ENCODE measurements at regions not wholly inside any gene's neighbourhood (a gene's known extent, or its start where the extent isn't known, plus 50 kb on each side); places are given as distances from the start of the nearest gene placed in this dataset.

GRCh38 chrX:9339603-9340491 lies 125.0 kb upstream of the TBL1X start:
- DNase-seq (ENCODE audit: low read depth in 2 of 3, low spot score in 2 of 3), result no peak

- DNase-seq (ENCODE audit: low read depth in 2 of 3, low spot score in 2 of 3), result peak; percentile 34 to 63 (median 37)
Measured at GRCh38 chrX:9340598-9341290, 124.1 kb upstream of the TBL1X start.

- peak; percentile 31 to 71 (median 69) for DNase-seq (ENCODE audit: low read depth in 2 of 3, low spot score in 2 of 3)
Measured at GRCh38 chrX:9341291-9342201, 123.3 kb upstream of the TBL1X start.

- peak; percentile 22 to 71 (median 59) for DNase-seq (ENCODE audit: low read depth in 2 of 3, low spot score in 2 of 3)
Measured at GRCh38 chrX:9342561-9343051, 122.3 kb upstream of the TBL1X start.

GRCh38 chrX:9343971-9344370 lies 120.9 kb upstream of the TBL1X start:
- no peak for DNase-seq (ENCODE audit: low read depth in 2 of 3, low spot score in 2 of 3)

GRCh38 chrX:9345957-9346356 lies 118.9 kb upstream of the TBL1X start:
- no peak for DNase-seq (ENCODE audit: low read depth in 2 of 3, low spot score in 2 of 3)

- no peak for DNase-seq (ENCODE audit: low read depth in 2 of 3, low spot score in 2 of 3)
Measured at GRCh38 chrX:9349572-9350494, 115.0 kb upstream of the TBL1X start.

GRCh38 chrX:9351126-9351525 lies 113.7 kb upstream of the TBL1X start:
- no peak for DNase-seq (ENCODE audit: low read depth in 2 of 3, low spot score in 2 of 3)

GRCh38 chrX:9352243-9352642 lies 112.6 kb upstream of the TBL1X start:
- peak in 1 of 3 donors; percentile 20 for DNase-seq (ENCODE audit: low read depth in 2 of 3, low spot score in 2 of 3)

- DNase-seq (ENCODE audit: low read depth in 2 of 3, low spot score in 2 of 3), result peak in 2 of 3 donors; percentile 78 to 87
Measured at GRCh38 chrX:9352694-9353411, 112.0 kb upstream of the TBL1X start.

- DNase-seq (ENCODE audit: low read depth in 2 of 3, low spot score in 2 of 3), result no peak
Measured at GRCh38 chrX:9354918-9355317, 109.9 kb upstream of the TBL1X start.

GRCh38 chrX:9355739-9356138 lies 109.1 kb upstream of the TBL1X start:
- DNase-seq (ENCODE audit: low read depth in 2 of 3, low spot score in 2 of 3), result no peak

- DNase-seq (ENCODE audit: low read depth in 2 of 3, low spot score in 2 of 3), result no peak
Measured at GRCh38 chrX:9356846-9357245, 108.0 kb upstream of the TBL1X start.

GRCh38 chrX:9357518-9358114 lies 107.2 kb upstream of the TBL1X start:
- DNase-seq (ENCODE audit: low read depth in 2 of 3, low spot score in 2 of 3), result peak in 1 of 3 donors; percentile 18

- DNase-seq (ENCODE audit: low read depth in 2 of 3, low spot score in 2 of 3), result no peak
Measured at GRCh38 chrX:9362363-9362928, 102.4 kb upstream of the TBL1X start.

GRCh38 chrX:9367421-9367820 lies 97.4 kb upstream of the TBL1X start:
- DNase-seq (ENCODE audit: low read depth in 2 of 3, low spot score in 2 of 3), result no peak

GRCh38 chrX:9368262-9368661 lies 96.6 kb upstream of the TBL1X start:
- DNase-seq (ENCODE audit: low read depth in 2 of 3, low spot score in 2 of 3), result no peak

GRCh38 chrX:9369802-9370291 lies 95.0 kb upstream of the TBL1X start:
- peak in 1 of 3 donors; percentile 34 for DNase-seq (ENCODE audit: low read depth in 2 of 3, low spot score in 2 of 3)
